Activated CD8-positive, alpha-beta memory T cell treated with anti-CD3 and anti-CD28 coated beads for 24 hours (primary cell): ENCODE measurements at regions not wholly inside any gene's neighbourhood (a gene's known extent, or its start where the extent isn't known, plus 50 kb on each side); places are given as distances from the start of the nearest gene placed in this dataset.
A peak's percentile ranks its signal among the peaks of the same experiment; 100 is the strongest.
"Not testable (repeated sequence)": the region's sequence is repeated elsewhere in the genome, so short reads cannot be mapped to it uniquely, and the experiment has no call there.

Experiments
- DNase-seq: peaks from one replicate; pipeline ENCODE4 v3.0.0-alpha.2; 2020

DNA sequence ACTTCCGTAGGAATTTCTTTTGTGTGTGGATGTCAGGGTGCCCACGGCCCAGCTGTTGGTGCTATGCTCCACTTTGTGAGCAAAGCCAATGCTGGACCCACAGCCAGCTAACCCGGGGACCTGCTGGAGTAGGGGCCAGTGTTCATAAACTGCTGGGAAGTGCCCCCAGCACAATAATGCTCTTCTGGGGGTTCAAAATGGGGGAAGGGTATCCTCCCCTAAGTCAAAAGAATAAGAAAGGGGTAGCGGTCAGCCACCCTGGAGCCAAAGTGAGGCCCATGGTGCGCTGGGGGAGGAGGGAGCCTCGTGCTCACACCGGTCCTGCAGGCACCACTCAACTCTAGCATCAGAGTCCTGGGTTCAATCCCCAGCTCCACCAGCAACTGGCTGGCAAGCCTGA, 115.8 kb upstream of the NPAS2 start:
- DNase-seq, result no peak

DNA sequence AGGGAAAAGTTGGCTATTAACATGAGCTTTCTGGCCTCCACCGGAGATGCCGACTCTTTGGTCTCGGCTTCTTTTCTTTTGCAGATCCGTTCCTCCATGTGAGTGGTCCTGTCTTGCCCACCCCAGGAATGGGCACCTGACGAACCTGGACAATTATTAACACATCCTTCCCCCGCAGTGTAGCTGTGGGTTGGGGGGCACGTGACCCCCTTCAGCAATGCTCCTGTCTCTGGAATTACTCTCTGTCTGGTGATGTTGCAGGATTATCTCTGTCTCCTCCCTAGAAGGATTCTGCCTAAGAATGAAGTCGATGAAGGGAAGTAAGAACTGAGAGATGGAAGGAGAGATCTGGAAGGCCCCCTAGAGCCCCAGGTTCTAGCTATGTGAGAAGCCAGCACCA, 115.2 kb upstream of the NPAS2 start:
- no peak for DNase-seq

DNA sequence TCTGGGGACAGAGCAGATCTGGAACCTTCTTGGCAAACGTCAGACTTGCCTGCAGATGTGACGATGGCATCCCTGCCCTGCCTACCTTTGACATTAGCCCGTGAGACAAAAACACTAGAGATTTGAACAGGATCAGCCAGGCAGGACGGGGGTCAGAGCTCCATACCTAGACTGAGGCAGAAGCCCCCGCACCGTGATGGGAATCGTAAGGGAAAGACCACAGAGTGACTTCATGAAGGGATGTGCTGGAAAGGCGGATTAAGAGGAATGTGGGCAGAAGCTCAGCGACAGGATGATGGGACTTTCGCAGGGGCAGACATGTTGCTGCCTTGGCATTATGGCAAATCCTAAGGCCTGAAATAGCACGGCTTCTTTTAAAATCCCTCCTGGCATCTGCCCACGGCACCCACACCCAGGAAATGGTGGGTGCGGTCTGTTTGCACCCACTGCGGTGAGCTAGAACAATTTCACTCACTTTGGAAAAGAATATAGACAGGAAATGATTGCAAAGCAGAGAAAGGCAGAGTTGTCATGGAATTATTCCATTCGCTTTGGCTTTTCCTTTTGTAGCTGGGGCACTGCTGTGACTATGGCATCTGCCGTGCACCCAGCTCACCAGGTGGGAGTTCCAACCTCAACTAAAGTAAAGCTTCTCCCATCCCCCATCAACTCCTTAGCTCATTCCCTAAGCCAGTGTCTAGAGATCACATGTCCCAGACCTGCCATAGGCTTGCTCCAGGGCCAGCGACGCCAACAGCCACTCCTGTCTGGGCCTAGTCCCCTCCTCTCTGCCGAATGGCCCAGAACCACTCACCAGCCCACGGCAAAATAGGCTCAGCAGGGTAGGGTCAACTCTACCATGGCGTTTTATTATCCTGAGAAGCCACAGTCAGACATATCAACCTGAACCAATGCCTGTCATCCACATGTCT, 112.7 kb upstream of the NPAS2 start:
- DNase-seq, result no peak

DNA sequence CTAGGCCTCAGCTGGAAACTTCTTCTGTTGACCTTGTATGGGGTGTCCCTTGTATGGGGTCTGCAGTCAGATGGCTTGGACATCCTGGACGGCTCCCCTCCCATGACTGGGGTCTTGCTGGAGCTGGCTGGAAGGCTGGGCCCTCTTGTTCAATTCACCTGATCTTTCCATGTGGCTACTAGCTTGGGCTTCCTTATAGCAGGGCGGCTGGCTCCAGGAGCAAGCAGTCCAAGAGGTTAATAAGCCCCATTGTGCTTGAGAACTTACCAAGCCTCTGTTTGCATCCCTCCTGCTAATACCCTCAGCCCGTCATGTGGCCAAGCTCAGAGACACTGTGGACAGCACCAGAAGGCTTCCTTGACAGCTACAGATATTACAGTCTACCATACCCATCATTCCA, 111.6 kb upstream of the NPAS2 start:
- DNase-seq, result no peak

DNA sequence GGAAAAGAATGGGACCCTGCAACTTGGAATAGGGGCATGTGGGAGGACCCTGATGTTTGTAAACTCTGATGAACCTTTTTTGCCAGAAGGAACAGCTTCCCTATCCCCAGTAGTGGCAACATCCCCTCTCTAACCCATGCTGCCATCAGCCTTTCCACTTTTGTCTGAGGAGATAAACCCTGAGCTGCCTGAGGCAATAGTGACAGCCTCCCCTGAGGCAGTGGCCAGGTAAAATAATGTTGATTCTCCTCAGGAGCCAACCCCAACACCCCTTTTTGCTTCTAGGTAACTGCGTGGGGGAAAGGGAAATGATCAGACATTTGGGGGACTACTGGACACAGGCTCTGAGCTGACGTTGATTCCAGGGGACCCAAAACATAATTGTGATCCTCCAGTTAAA, 106.8 kb upstream of the NPAS2 start:
- DNase-seq, result no peak

DNA sequence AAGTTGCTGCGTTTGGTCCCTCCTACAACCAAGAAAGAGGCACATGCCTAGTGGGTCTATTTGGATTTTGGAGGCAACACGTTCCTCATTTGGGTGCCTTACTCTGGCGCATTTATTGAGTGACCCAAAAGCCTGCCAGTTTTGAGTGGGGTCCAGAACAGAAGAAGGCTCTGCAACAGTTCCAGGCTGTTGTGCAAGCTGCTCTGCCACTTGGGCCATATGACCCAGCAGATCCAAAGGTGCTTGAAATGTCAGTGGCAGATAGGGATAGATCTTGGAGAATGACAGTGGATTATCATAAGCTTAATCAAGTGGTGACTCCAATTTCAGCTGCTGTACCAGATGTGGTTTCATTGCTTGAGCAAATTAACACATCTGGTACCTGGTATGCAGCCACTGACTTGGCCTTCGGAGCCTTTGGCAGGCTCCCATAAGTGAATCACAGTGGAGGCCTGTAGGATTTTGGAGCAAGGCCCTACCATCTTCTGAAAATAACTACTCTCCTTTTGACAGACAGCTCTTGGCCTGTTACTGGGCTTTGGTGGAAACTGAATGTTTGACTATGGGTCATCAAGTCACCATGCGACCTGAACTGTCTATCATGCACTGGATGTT, 105.4 kb upstream of the NPAS2 start:
- not testable (repeated sequence) for DNase-seq

DNA sequence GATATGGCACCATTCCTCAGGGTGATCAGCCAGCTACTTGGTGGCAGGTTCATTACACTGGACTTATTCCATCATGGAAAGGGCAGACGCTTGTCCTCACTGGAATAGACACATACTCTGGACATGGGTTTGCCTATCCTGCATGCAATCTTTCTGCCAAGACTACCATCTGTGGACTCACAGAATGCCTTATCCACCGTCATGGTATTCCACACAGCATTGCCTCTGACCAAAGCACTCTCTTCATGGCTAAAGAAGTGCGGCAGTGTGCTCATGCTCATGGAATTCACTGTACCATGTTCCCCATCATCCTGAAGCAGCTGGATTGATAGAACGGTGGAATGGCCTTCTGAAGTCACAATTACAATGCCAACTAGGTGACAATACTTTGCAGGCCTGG, 104.1 kb upstream of the NPAS2 start:
- DNase-seq, result not testable (repeated sequence)

DNA sequence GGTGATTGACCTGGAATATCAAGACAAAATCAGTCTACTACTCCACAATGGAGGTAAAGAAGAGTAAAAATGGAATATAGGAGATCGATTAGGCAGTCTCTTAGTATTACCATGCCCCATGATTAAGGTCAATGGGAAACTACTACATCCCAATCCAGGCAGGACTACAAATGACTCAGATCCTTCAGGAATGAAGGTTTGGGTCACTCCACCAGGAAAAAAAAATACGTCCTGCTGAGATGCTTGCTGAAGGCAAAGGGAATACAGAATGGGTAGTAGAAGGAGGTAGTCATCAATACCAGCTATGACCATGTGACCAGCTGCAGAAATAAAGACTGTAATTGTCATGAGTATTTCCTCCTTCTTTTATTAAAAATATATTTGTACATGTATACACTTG, 103.4 kb upstream of the NPAS2 start:
- DNase-seq, result no peak

DNA sequence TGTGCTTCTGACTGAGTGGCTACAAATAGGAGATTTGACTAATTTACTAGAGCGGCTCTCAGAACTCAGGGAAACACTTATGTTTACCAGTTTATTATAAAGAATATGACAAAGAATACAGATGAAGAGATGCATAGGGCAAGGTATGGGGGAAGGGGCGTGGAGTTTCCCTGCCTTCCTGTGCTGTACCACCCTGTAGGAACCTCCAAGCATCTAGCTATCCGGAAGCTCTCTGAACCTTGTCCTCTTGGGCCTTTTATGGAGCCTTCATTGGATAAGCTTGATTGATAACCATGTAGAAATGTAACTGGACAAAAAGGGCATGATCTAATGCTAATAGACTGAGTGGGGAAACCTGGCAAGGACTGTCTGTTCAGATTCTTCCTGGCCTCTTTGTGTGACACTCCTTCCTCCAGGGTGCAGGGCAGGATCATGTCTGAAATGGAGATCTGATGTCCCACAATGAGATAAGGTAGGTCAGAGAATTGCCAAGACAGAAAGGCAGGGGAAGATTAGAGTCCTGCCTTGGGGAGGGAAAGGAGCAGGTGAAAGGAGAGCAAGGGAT, 101.8 kb upstream of the NPAS2 start:
- no peak for DNase-seq

DNA sequence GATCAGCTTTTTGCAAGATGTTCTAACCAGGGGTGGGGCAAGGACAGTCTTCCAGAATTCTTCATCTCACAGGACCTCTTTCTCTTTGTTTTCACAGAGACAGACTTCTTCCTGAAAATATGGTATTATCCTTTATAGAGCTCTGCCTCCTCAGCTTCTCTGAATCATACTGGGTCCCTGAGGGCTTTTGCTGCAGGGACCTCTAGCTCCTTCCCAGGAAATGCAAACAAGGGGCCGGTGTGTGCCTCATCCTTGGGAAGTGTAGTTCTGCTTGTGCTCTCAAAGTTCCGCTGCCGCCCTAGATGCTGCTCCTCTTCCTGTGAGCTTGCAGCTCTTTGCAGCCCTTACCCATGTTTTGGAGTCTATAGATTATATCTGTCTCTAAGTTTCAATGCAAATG, 99.5 kb upstream of the NPAS2 start:
- DNase-seq, result no peak

DNA sequence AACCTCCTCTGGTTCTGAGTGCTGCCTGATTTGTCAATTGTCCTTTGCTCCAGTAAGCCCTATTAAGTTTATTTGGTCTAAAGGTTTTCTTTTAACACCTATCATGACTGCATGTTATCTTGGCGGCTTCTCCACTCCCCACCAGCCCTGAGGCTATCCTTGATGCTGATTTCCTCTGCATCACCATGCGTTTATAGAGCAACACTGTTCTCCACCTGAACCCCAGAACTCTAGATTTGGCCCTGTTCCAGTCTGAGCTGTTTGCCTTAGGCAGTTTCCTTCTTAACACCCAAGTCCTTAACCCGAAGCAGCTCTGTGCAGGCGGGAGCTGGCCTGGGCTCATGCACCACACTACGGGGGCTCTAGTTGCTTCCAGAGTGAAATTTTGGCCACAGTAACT, 98.2 kb upstream of the NPAS2 start:
- no peak for DNase-seq

DNA sequence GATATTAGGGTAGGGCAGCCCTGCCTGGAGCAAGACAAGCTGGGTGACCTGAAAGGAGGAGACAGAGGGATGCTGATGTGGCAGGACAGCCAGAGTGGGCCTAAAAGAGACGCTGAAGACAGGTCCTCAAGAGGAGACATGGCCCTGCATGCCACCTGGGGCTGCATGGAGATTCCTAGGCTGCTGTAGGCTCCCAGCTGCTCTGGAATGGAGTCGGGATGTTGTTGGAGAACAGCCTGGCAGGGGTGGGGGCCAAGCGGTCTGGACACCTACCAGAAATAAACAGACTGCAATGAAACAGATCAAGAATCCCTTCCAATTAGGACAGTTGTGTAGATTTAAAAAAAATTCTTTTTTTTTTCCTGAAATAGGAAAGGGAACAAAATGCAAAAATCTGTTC, 97.8 kb upstream of the NPAS2 start:
- no peak for DNase-seq

DNA sequence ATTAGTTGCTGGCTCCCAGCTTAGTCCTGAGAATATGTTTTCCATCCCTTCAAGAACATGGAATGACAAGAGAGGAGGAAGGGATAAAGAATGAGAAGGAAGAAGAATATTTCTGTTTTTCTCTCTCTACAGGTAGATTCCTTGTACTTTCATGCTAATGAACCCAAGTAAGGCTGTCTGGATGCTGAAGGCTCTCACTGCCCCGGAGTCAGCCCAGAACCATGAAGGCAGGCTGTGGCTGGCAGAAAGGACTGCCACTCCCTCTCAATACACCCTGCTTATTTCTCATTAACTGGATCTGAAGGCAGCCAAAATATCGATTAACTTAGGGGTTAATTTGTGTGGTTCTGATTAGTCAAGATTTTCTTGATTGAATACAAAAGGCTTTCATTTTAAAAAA, 93.1 kb upstream of the NPAS2 start:
- no peak for DNase-seq

DNA sequence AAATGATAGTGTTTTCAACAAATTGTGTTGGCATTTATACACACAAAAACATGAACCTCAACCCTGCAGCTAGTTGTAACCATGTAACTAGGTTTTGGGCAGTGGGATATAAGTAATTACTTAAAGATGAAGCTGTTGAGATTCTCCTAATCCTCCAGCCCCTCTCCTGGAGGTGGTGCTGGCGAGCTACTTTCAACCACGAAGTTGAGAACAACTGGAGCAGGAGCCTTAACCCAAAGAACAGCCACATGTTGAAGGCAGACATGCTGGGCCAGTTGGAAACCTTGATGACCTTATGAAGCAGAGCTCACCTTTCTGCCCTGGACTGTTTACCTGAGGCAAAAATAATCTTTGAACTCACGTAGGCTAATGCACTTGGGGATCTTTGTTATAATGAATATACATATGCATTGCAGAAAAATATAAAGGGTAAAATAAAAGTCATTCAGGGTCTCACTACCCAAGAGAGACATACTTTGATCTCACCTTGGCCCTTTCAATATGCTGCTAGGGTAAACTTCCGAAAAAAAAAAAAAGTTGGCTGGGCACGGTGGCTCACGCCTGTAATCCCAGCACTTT, 89.6 kb upstream of the NPAS2 start:
- DNase-seq, result peak; percentile 63

DNA sequence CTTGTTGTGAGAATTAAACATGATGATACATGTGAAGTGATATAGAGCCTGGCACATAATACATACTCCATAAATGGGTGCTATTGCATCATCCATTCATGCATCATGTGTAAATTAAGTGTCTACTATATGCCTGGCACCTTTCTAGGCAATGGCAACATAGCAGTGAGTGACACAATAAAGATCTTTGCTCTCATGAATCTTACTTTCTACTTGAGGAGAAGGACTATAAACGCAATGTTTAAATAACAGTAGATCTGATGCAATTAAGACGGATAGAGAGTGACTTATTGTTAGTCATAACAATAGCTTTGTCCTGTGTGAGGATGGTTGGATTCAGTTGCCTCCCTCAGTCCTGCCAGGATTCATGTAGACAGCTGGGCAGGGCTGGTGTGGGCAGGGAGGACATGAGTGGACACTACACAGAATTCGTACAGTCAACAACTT, 88.4 kb upstream of the NPAS2 start:
- DNase-seq, result no peak

DNA sequence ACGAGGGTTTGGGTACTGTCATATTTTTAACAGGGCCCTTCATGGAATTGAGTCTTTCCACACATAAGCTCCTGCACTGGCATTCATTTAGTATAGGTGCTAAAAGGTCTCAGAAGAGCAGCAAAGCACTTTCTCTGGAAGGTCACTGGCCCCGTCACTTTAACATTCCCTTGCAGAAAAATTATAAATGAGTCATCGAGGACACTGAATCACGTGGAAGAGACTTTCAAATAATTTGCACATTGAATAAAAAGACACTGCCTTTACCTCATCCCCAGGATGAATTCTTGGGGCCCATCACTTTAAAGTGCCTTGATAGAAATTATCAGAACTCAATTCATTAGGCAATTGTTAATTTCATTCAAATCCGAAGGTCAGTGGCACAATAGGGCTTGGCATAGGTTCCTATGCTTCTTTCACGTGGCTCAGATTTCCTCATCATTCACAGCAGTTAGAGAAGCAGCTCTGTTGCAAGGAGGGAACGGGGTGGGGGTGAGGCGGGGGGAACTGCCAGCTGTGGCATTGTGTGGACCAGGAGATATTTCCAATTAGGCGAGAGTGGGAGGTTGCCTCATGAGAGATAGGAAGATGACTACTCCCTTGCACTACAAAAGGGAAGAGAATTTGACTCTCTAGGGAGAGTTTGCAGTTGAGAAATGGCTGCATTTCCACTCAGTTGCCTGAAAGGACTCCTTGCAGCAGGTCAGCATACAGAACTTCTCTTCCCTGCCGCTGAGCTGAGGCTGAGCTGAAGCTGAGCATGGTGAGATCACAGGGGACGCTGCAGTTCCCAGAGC, 86.3 kb upstream of the NPAS2 start:
- no peak for DNase-seq

DNA sequence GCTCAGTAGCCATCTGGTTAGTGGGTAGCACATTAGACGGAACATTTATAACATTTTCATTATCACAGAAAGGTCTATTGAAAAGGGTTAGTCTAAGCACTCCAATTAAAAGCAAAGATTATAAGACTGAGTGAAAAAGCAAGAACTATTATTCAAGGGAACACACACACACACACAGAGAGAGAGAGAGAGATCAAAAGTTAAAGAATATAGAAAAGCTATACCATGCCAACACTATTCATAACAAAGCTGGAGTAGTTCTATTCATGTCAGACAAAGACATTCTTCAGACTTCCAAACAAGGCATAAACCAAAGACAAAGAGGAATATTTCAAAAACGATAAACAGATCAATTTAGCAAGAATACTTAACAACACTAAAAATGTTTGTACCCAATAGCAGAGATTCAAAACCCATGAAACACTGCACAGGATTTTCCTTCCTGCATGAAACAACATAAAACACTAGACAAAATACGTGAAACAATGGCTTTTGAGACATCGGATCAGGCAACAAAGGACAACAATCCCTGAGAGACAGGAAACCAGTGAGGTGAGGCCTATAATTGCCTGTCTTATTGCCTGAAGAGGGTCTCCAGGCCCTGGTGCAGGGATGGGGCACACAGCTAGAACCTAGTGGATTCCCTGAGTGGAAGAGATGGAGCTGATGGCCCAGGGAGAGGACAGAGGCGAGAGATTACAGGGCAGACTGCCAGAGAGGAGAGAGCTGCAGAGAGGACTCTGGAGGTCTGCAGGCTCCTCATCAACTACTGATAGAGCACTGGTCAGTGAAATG, 83.6 kb upstream of the NPAS2 start:
- no peak for DNase-seq

DNA sequence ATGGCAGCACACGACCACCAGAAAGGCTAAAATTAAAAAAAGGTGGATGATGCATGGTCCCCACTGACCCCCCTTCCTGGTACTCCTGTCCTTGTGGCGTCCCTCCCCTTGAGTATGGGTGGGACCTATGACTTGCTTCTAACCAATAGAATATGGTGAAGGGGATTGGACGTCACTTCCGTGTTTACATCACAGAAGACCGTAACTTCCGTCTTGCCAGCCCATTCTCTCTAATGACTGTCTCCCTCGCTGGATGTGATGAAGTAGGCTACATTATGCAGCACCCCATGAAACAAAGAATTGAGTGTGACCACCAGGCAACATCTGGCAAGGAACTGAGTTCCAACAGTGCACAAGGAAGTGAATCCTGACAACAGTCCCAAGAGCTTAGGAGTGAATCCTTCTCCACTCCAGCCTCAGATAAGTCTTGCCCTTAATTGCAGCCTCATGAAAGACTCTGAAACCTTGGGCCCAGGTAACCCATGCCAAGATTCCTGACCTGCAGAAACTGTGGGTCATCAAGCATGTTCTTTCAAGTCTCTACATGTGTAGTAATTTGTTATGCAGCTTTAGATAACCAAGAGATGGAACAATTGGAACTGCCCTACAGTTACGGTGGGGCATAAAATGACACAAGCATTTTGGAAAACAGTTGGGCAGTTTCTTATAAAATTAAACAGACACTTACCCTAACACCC, 80.1 kb upstream of the NPAS2 start:
- DNase-seq, result no peak

DNA sequence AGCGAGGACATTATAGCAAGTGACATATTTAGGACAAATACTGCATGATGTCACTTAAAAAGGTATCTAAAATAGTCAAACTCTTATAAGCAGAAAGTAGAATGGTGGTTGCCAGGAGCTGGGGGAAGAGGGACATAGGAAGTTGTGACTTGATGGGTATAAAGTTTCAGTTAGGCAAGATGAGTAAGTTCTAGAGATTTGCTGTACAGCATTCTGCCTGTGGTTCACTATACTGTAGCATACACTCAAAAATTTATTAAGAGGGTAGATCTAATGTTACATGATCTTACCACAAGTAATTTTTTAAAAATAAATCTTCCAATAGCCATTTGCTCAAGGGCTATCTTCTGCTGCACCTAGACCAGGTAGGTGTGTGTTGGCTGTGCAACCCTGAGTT, 78.1 kb upstream of the NPAS2 start:
- no peak for DNase-seq

DNA sequence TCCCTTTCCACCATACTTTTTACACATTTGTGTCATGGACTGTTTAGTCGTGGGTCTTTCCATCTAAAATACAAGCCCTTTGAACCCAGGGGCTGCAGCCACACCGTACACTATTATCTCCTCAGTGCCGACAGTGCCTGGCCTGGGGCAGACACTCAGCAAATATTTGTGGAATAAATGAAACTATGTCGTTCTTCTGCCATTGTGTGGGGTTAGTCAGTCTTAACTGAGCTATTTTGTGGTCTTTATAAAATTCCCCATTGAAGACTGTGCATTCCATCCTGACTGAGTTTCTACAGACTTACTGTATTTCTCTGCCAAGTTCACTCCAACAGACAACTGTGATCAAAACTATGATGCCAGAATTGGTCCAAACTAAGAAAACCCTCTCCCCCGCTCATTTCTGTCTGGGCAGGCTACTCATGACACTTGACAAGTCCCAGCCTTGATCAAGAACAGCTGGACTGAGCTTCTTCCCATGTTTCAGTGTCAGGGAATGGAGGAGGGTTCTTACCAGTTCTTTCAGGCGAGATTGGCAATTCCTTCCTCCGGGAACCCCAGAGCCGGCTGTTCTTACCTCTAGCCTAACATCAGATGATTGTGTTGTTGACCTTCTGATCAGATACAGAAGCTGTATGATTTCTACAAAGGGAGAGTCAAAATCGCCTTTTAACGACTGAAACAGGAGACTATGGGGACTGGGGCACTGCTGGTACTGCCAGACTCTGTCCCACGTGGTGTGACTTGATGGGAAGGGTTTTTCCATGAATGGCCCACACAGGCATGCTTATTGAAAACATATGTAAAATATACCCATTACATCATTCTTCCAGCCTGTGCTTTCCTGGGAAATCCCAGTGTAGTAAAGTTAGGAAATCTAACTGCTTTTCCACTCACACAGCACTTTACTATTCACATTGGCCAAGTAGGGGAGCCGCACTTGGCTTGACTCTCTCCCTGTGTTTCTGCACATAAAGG, 77.4 kb upstream of the NPAS2 start:
- no peak for DNase-seq
